Fibroblast of villous mesenchyme (primary cell): ENCODE measurements at regions not wholly inside any gene's neighbourhood (a gene's known extent, or its start where the extent isn't known, plus 50 kb on each side); places are given as distances from the start of the nearest gene placed in this dataset.

Experiments used
- DNase-seq: peaks from one replicate; pipeline ENCODE4 v3.0.0-alpha.2; 2010; ENCODE audit warnings: low read depth
- H3K4me3 ChIP-seq: 2 replicates; pipeline ENCODE4 v1.5.1; 2011; ENCODE audit warnings: low read depth, mild to moderate bottlenecking, low read length
- TF ChIP-seq, protein P1 (sequence below): IDR thresholded peaks from 2 replicates; pipeline ENCODE4 v1.5.1; 2012; ENCODE audit warnings: low read depth, mild to moderate bottlenecking, low read length; ENCODE audit not compliant: insufficient read depth

DNA sequence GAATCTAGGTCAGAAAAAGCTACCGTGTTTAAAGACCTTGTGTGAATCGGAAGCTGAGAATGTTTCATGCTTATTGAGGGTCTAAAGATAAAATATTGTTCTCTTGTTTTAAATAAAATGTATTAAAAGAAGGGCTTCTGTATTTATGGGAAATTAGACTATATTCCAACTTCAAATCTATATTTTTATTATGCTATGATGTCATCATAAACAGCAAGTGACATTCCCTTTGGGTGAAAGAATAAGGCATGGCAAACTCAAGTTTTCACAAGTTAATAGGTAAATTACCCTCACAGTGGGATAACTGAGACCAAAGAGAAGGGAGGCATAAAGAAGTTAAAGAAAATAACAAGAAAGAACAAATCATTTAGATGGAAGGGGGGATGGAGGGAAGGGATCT lies 333.8 kb upstream of the NR5A2 start:
- no peak for DNase-seq
- H3K4me3 ChIP-seq, result no peak overlapping the region
- TF ChIP-seq, protein P1, sequence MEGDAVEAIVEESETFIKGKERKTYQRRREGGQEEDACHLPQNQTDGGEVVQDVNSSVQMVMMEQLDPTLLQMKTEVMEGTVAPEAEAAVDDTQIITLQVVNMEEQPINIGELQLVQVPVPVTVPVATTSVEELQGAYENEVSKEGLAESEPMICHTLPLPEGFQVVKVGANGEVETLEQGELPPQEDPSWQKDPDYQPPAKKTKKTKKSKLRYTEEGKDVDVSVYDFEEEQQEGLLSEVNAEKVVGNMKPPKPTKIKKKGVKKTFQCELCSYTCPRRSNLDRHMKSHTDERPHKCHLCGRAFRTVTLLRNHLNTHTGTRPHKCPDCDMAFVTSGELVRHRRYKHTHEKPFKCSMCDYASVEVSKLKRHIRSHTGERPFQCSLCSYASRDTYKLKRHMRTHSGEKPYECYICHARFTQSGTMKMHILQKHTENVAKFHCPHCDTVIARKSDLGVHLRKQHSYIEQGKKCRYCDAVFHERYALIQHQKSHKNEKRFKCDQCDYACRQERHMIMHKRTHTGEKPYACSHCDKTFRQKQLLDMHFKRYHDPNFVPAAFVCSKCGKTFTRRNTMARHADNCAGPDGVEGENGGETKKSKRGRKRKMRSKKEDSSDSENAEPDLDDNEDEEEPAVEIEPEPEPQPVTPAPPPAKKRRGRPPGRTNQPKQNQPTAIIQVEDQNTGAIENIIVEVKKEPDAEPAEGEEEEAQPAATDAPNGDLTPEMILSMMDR, result no peak

DNA sequence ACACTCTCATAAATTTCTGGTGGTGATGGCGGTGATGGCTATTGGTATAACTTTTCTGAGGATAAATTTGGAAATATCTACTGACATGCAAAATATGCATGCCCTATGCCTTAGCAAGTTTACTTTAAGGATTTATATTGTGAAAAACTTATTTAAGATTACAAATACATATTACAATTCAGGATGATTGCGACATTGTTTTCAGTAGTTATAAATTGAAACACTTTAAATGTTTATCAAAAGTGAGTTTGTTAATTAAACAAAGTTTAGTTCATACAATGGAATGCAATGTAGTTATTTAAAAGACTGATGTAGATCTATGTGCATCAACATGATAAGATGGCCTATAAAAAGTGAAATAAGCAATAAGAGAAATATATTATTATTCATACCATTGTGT lies 331.3 kb upstream of the NR5A2 start:
- TF ChIP-seq, protein P1, result no peak
- no peak overlapping the region for H3K4me3 ChIP-seq
- no peak for DNase-seq

DNA sequence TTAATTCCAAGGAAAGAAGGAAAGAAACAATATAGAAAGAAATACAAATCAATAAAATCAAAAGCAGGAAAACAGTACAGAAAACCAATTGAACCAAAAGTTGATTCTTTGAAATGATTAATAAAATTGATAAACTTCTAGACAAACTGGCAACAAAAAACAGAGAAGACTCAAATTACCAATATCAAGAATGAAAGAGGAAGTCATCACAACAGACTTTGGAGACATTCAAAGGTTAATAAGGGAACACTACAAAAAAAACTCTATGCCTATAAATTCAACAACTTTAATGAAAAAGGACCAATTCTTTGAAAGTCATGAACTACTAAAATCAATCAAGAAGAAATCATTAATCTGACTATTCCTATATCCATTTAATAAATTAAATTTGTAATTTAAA lies 329.3 kb upstream of the NR5A2 start:
- no peak for DNase-seq
- H3K4me3 ChIP-seq, result no peak overlapping the region
- TF ChIP-seq, protein P1, result no peak

DNA sequence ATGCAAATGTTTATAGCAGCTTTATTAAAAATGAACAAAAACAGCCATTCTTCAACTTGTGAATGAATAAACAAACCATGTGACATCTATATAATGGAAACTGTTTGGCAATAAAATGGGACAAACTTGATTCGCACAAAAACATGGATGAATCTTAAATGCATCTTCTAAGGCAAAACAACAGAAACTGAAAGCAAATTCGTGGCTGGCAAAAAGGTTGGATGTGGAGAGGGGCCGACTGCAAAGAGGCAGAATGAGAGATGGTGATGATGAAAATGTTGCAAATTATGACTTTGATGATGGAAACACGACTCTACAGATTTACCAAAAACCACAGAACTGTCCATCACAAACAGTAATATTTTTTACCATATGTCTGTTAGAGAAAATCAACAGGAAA lies 327.0 kb upstream of the NR5A2 start:
- no peak for DNase-seq
- no peak overlapping the region for H3K4me3 ChIP-seq
- TF ChIP-seq, protein P1, result no peak

DNA sequence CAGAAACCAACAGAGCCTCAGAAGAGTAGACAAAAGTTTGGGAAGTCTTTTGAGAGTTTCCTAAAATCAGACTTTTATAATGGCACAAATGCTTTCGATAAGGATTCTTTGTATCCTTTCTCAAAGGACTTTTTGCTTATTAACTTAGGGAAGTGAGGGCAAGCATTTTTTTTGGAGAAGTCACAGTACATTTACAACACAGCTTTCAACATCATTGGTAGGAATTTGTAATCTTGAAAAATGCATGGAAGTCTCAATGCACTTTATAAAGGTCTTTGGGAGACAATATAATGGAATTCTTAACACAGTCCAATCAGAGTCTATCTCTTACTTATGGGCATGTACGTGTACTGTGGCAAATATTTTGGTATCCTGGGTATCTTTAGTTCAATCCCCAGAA lies 325.8 kb upstream of the NR5A2 start:
- TF ChIP-seq, protein P1, result no peak
- DNase-seq, result no peak
- H3K4me3 ChIP-seq, result no peak overlapping the region

DNA sequence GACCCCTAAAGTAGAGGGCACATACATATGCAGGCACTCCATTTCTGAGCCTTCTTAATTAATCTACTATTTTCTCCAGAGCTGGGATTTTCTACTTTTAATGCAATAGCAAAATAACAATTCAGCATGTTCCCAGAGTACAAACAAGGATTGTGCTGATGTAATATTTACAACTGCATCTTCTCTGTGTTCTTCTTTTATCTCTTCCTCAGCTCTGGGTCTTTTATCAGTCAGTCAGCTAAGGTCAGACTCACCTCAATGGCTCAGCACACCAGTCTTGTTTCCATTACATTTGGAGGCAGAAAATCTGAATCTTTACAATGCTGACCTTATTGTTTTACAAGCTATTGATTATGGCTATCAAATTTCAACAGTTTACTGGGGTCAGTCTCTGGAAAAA lies 323.3 kb upstream of the NR5A2 start:
- TF ChIP-seq, protein P1, result no peak
- DNase-seq, result no peak
- no peak overlapping the region for H3K4me3 ChIP-seq

DNA sequence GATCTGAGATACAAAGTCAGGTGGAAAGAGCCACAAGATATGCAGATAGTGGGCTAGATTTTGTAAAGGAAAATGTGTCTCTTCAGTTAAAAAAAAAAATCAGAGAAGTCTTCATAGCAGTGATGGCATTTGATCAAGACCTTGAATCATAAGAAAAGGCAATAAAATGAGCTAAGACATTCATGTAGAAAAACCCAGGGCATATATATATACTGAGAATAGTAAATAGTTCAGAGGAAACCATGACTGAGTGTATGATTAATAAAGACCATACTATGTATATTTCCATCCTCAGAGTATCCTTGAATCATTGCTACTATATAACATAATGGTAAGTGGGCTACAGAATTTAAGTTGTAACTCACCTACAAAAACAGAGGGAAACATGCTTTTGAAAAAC lies 321.7 kb upstream of the NR5A2 start:
- H3K4me3 ChIP-seq, result no peak overlapping the region
- no peak for DNase-seq
- TF ChIP-seq, protein P1, result no peak
